Upper lobe of left lung (tissue), 6 donors: ENCODE measurements at regions not wholly inside any gene's neighbourhood (a gene's known extent, or its start where the extent isn't known, plus 50 kb on each side); places are given as distances from the start of the nearest gene placed in this dataset.
A peak's percentile ranks its signal among the peaks of the same experiment; 100 is the strongest.

ENCODE experiments used
- ATAC-seq, 2 donors: fragments of 200-7000 bp; cut with Tn5 transposase; one replicate each; pipeline ENCODE4 v1.9.1; 2022; ENCODE audit warnings: mild to moderate bottlenecking in 2 of 2, moderate library complexity in 2 of 2; ENCODE audit not compliant: low FRiP score in 2 of 2
- DNase-seq, 2 donors: peaks; one replicate each; pipeline ENCODE4 v3.0.0-alpha.2; 2019 to 2020
- H3K27ac ChIP-seq, 4 donors: fragments of 200-600 bp; sonication (generic); one replicate each; pipeline ENCODE4 v1.5.1; 2016 to 2019
- H3K27me3 ChIP-seq, 4 donors: fragments of 200-600 bp; sonication (generic); one replicate each; pipeline ENCODE4 v1.5.1; 2017 to 2019
- H3K36me3 ChIP-seq, 4 donors: fragments of 200-600 bp; sonication (generic); one replicate each; pipeline ENCODE4 v1.5.1; 2016 to 2019
- H3K4me1 ChIP-seq, 4 donors: fragments of 200-600 bp; sonication (generic); one replicate each; pipeline ENCODE4 v1.5.1; 2018 to 2019
- H3K4me3 ChIP-seq, 4 donors: fragments of 200-600 bp; sonication (generic); one replicate each; pipeline ENCODE4 v1.5.1; 2017 to 2019; ENCODE audit warnings: mild to moderate bottlenecking in 2 of 4, moderate library complexity in 1 of 4
- H3K9me3 ChIP-seq, 4 donors: fragments of 200-600 bp; sonication (generic); one replicate each; pipeline ENCODE4 v1.5.1; 2018 to 2019
- EP300 ChIP-seq, 4 donors: sonication (generic); formaldehyde crosslinking; IDR thresholded peaks; one replicate each; pipeline ENCODE4 v1.5.1; 2017; ENCODE audit warnings: antibody characterized with exemption in 4 of 4, control low read depth in 2 of 4
- POLR2A ChIP-seq, 4 donors: fragments of 450-650 bp; IDR thresholded peaks; one replicate each; pipeline ENCODE4 v1.5.1; 2016 to 2017; ENCODE audit warnings: antibody characterized with exemption in 4 of 4, mild to moderate bottlenecking in 2 of 4
- POLR2AphosphoS5 ChIP-seq, 2 donors: sonication (generic); formaldehyde crosslinking; IDR thresholded peaks; one replicate each; pipeline ENCODE4 v1.5.1; 2017; ENCODE audit warnings: antibody characterized with exemption in 2 of 2
- WGBS, 2 donors: methylation state at CpG; one replicate each; pipeline ENCODE4 v1.1.5; 2017 to 2018; 5-methylcytosine and 5-hydroxymethylcytosine counted together
- TF ChIP-seq, protein P1 (sequence below), 6 experiments: fragments of 450-650 bp in 4 of 6; fragments of 200-600 bp in 2 of 6; sonication (generic) in 2 of 6; IDR thresholded peaks; one replicate each; pipeline ENCODE4 v1.5.1; 2016 to 2019; ENCODE audit warnings: antibody characterized with exemption in 6 of 6
- donor health status: DM: no; HTN: no; CAD: no; lungs with moderate emphysema.
- donor health status: DM: no; HTN: yes; CAD: no; lungs with severe emphysema.

DNA sequence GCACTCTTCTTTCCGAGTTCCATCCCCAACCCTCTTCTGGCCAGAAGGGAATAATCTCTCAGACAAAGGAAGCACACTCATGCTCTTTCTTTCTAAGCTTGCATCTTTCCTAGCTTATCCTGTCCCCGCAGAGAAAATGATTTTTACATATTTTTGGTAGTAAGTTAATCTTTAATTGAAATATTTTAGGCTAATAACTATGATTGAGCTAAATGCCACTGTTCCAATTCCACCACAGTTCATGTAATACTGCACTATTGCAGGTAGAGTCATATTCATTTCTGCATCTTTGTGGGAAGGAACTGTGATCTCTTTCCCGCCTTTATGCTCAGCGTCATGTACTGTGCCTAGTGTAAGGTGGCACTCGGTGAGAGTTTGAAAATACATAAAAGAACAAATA is 158.9 kb upstream of the FOXG1 start:
- H3K27me3 ChIP-seq, result no peaks in the 10 kb centered on the region
- DNase-seq (no peak), ATAC-seq (no peak)
- no peak overlapping the region for H3K27ac ChIP-seq
- H3K9me3 ChIP-seq, result no peaks in the 10 kb centered on the region
- TF ChIP-seq EP300 (IDR thresholded peaks at IDR 0.05) (no peak), POLR2AphosphoS5 (IDR thresholded peaks at IDR 0.05) (no peak), POLR2A (IDR thresholded peaks at IDR 0.05) (no peak)
- TF ChIP-seq, protein P1, sequence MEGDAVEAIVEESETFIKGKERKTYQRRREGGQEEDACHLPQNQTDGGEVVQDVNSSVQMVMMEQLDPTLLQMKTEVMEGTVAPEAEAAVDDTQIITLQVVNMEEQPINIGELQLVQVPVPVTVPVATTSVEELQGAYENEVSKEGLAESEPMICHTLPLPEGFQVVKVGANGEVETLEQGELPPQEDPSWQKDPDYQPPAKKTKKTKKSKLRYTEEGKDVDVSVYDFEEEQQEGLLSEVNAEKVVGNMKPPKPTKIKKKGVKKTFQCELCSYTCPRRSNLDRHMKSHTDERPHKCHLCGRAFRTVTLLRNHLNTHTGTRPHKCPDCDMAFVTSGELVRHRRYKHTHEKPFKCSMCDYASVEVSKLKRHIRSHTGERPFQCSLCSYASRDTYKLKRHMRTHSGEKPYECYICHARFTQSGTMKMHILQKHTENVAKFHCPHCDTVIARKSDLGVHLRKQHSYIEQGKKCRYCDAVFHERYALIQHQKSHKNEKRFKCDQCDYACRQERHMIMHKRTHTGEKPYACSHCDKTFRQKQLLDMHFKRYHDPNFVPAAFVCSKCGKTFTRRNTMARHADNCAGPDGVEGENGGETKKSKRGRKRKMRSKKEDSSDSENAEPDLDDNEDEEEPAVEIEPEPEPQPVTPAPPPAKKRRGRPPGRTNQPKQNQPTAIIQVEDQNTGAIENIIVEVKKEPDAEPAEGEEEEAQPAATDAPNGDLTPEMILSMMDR (IDR thresholded peaks at IDR 0.05), result no peak
- no peaks in the 10 kb centered on the region for H3K4me1 ChIP-seq
- no peak overlapping the region for H3K4me3 ChIP-seq
- H3K36me3 ChIP-seq, result no peaks in the 10 kb centered on the region
- 82 to 84% methylated on average over 5 of the region's 5 CpGs for WGBS, 2 donors

DNA sequence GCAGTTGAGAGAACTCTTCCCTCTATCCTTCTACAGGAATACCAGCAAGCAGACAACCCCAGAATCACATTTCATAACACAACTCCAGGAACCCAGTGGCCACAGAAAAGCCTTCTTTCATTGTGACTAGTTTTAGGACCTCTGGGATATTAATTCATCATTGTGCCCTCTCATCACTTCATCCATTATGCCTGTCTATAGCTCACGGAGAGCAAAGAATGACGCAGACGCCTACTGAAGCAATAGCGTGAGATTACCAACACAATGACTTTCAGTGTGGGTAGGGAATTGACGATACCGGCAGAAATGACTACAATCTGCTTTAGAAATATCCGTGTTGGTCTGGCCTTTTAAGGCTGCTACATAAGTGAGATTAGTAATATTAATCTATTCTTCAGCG is 158.1 kb upstream of the FOXG1 start:
- Histone ChIP-seq H3K4me1 (no peaks in the 10 kb centered on the region), H3K4me3 (no peak overlapping the region), H3K27me3 (no peaks in the 10 kb centered on the region), H3K9me3 (no peaks in the 10 kb centered on the region), H3K27ac (no peak overlapping the region), H3K36me3 (no peaks in the 10 kb centered on the region)
- WGBS, 2 donors, result 65 to 66% methylated on average over 8 of the region's 8 CpGs
- ATAC-seq (no peak), DNase-seq (no peak)
- TF ChIP-seq EP300 (IDR thresholded peaks at IDR 0.05), result no peak

DNA sequence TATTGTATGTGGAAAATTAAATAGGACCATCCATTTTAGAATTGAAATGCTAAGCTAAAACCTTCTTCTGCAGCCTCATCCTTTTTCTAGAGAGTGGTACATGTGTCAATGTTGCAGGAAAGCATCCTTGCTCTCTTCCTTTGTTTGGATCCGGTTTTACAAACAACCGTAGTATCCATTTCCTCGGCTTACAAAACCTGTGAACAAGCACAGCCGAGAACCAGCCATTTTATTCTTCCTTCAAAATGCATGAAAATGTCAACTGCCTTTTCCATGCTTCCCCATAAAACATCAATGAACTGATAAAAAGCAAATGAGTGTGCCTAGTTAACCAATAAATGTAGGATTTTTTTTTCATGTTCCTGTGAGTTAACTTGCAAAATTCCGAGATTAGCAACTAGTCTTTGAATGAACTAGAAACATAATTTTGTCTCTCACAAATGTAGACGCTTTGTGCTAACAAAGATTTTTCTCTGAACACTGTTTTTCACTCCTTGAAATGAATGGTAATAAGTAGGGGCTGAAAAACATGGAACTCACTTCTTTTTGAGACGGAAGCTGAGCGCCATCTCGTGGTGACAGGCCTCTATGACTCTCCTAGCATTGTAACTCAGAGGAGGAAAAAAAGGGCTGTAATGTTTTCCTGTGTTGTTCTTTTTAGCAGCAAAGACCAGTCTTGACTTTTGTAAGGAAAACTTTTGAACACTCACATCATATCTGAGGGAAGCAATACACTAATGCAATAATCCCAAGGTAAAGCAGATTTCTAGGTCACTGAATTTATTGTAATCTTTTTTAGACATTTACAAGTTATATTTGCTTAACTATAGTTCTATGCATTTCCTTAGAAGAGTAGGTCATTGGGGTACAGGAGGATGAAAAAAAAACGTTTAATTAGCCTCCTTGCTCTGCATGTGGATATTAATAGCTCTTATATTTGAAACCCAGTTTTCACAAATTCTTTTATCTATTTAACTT is 157.4 kb upstream of the FOXG1 start:
- TF ChIP-seq EP300 (IDR thresholded peaks at IDR 0.05) (no peak), POLR2AphosphoS5 (IDR thresholded peaks at IDR 0.05) (no peak), POLR2A (IDR thresholded peaks at IDR 0.05) (no peak)
- TF ChIP-seq, protein P1 (IDR thresholded peaks at IDR 0.05), result peak; percentile 12 to 66 (median 40)
- 22 to 27% methylated on average over 10 of the region's 10 CpGs for WGBS, 2 donors

DNA sequence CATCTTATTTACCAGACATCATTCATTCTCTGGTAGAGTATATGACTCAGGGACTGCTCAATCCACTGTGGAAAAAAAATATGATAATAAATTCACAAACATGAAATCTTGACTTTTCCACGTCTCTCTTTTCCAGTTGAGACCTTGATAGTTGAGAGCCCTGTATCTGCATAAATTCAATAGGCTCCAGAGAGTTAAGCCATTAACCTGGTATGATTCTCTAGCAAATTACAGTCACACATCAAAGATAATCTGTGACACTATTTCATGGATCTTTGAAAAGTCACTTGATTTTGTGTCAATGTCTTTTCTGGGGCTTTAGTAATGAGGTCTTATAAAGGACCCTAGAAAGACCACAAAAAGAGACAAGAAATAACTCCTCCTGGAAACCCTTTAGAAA is 154.2 kb upstream of the FOXG1 start:
- Histone ChIP-seq H3K4me1 (no peaks in the 10 kb centered on the region), H3K27ac (no peak overlapping the region), H3K27me3 (no peaks in the 10 kb centered on the region), H3K9me3 (no peaks in the 10 kb centered on the region), H3K36me3 (no peaks in the 10 kb centered on the region), H3K4me3 (no peak overlapping the region)
- TF ChIP-seq POLR2AphosphoS5 (IDR thresholded peaks at IDR 0.05), result no peak
- no peak for TF ChIP-seq EP300 (IDR thresholded peaks at IDR 0.05)
- TF ChIP-seq POLR2A (IDR thresholded peaks at IDR 0.05), result no peak
- TF ChIP-seq, protein P1 (IDR thresholded peaks at IDR 0.05), result no peak
- DNase-seq (no peak), ATAC-seq (no peak)
- 59 to 69% methylated on average over 1 of the region's 1 CpG for WGBS, 2 donors

More for the DNA sequence above, 157.4 kb upstream of the FOXG1 start:
- H3K27me3 ChIP-seq, result no peaks in the 10 kb centered on the region
- no peak overlapping the region for H3K27ac ChIP-seq
- ATAC-seq (peak in 1 of 2 donors; percentile 60), DNase-seq (peak in 1 of 2 donors; percentile 32)
- H3K36me3 ChIP-seq, result no peaks in the 10 kb centered on the region
- no peaks in the 10 kb centered on the region for H3K4me1 ChIP-seq
- no peak overlapping the region for H3K4me3 ChIP-seq
- H3K9me3 ChIP-seq, result no peaks in the 10 kb centered on the region

DNA sequence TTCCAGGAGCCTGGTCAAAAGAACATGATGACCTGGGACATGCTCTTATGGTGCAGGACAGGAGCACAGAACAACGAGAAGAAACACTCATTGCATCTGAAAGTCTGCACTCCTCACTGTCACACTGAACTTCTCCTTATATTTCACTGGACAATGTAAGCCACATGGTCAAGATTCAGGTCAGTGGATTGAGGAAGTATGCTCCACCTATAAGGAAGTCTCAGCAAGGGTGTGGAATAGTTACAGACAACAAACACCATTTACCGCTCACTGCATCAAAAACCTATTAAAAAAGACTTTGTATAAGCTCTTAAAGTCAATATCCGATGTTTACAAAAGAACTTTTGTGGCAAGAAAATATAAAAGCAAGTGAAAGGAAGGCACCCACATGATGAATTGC is 153.1 kb upstream of the FOXG1 start:
- Histone ChIP-seq H3K9me3 (no peaks in the 10 kb centered on the region), H3K4me1 (no peaks in the 10 kb centered on the region), H3K4me3 (no peak overlapping the region), H3K27me3 (no peaks in the 10 kb centered on the region), H3K27ac (no peak overlapping the region), H3K36me3 (no peaks in the 10 kb centered on the region)
- 73 to 74% methylated on average over 3 of the region's 3 CpGs for WGBS, 2 donors
- TF ChIP-seq, protein P1 (IDR thresholded peaks at IDR 0.05), result no peak
- no peak for ATAC-seq
- no peak for DNase-seq
